ENCODE measurements at regions not wholly inside any gene's neighbourhood (a gene's known extent, or its start where the extent isn't known, plus 50 kb on each side); places are given as distances from the start of the nearest gene placed in this dataset.

DNA sequence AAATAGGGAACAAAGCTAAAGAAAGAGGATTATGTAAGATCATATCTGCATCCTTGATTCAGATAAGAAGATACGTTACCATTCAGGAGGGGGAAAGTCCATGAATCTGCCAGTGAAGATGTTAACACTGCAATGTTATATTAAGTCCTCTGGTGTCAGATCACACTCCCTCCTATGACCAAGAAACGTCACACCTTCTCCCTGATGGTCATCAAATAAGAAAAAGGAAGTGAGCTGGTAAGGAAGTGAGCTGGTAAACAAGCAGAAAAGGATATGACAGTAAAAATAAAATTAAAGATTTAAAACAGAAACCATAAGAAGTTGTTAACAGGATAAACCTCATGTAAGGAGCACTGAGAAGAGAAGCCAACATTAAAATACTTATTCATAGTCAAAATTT lies 340.2 kb downstream of the SEC23A start:
- DNase-seq (ENCODE audit: low spot score): no peak

DNA sequence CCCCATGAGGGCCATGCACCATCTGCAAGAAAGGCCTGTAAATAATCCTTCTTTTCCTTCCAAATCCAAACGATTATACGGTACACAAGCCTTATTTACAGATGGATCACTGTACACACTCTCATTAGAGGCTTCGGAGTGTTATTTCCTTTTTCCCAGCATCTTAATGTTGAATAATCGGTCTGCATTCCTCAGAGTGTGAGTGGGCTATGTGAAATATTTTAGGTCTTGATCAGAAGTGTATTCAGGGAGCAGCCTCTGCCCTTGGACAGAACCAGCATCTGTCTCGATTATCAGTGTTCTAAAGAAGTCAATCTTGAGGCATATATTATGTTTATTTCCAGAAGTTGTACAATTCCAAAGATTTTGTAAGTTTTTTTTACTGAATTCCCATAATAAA lies 340.6 kb downstream of the SEC23A start:
- peak; percentile 42 for DNase-seq (ENCODE audit: low spot score)

- DNase-seq (ENCODE audit: low spot score): no peak
These were observed 342.0 kb downstream of the SEC23A start for GRCh38 chr14:38761033-38761432.

GRCh38 chr14:38758661-38759060 lies 344.4 kb downstream of the SEC23A start:
- DNase-seq (ENCODE audit: low spot score): no peak

- no peak for DNase-seq (ENCODE audit: low spot score)
These were observed 348.0 kb downstream of the SEC23A start for GRCh38 chr14:38755036-38755435.

DNA sequence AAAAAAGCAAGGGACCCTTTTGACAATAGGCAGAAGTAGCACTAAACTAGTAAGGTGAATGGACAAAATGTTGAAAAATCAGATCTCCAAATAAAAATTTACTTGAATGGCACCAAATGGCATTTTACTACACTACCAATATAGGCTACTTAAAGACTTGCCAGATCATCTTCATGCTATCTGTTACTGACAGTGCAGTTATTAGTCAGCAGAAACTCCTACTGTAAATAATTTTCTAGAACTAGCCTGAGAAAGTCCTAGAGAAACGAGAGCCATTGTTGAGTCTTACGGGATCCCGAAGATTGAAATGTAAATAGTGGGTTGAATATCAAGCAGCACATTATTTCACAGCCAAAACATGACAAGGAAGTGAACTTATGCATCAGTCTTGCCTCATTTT lies 350.3 kb downstream of the SEC23A start:
- no peak for DNase-seq (ENCODE audit: low spot score)

DNA sequence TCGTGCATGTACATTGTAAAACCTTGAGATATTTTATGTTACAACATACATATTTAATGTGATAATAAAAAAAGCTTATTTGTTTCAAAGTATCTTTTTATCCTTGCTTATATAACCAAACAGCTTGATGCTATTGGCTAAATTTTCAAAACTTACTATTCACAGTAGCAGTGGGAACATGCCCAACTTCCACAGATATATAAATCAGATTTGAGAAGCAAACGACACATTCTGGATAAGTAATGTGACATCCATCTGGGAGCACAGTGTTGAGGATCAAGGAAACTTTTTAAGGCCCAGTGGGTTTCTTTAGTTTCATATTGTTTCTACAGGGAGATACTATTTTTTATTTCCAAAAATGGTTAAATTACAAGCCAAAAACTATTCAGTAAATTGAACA lies 350.7 kb downstream of the SEC23A start:
- DNase-seq (ENCODE audit: low spot score): no peak

GRCh38 chr14:38751459-38751858 lies 351.6 kb downstream of the SEC23A start:
- DNase-seq (ENCODE audit: low spot score): no peak

GRCh38 chr14:38749936-38750335 lies 353.1 kb downstream of the SEC23A start:
- DNase-seq (ENCODE audit: low spot score): no peak

DNA sequence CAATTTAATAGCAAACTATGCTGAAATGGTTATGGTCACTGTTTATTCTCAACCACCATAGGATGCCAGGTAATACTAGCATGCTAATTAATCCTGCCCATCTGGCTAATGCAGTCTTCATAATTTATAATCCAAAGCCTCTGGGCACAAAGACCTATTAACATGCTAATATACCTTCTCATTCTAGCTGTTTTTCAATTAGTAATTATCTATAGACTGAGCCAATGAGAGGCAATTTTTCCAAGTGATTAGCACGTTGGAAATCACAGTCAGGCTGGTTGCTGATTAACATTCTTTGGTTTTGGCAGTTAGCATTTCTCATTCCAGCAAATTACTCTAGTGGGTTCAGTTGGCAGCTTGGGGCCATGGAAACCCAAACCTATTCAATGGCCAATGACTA lies 357.2 kb downstream of the SEC23A start:
- DNase-seq (ENCODE audit: low spot score): no peak

DNA sequence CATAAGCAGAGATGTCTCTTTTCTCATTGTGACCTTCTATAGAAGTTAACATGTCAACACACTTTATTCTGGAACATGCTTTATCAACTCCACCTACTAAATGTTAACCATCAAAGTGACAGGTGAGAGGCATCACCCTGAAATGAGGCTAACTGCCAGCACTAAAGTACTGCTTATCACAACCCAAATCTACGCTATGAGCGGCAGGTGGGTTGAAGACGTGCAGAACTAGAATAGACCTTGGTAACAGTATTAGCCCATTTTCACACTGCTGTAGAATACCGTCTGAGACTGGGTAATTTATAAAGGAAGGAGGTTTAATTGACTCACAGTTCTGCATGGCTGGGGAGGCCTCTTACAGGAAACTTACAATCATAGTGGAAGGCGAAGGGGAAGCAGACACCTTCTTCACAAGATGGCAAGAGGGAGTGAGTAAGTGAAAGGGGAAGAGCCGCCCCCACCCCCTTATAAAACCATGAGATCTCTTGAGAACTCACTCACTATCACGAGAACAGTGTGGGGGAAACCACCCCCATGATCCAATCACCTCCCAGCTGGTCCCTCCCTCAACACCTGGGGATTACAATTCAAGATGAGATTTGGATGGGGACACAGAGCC lies 359.0 kb downstream of the SEC23A start:
- no peak for DNase-seq (ENCODE audit: low spot score)

DNA sequence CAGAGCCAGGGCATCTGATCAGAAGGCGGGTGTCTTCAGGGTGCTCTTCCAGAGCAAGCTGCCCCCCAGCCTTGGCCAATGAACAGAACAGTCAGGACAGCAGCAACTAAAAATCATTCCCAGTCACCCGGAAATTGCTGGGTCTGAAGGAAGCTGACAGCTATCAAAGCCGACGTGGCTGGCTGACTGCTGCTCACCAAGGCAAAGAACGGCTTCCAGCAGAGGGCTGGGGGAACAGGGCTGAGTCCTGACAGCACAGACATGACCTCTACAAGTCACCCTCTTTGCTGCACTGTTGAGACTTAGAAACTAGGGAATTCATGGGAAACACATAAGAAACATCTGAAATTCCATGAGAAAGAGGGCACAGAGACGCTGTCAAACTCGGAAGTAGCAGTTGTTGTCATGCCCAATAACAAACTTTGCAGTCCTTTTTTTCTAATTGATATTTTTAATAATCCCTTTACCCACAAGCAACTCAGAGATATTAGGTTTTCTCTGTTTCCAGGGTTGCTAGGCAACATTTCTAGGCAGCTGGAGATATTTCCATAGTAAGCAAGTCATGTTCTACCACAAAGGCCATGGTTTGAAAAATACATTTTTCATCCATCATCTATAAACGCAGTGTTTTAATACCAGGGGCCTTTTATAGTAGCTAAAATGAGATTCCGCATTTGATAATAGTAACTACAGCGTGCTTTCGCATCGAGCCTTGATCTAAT lies 365.2 kb downstream of the SEC23A start:
- no peak for DNase-seq (ENCODE audit: low spot score)

GRCh38 chr14:38735005-38735404 lies 368.0 kb downstream of the SEC23A start:
- no peak for DNase-seq (ENCODE audit: low spot score)

GRCh38 chr14:38731962-38732361 lies 371.1 kb downstream of the SEC23A start:
- DNase-seq (ENCODE audit: low spot score): no peak

- no peak for DNase-seq (ENCODE audit: low spot score)
These were observed 372.6 kb downstream of the SEC23A start for GRCh38 chr14:38730420-38730819.

DNA sequence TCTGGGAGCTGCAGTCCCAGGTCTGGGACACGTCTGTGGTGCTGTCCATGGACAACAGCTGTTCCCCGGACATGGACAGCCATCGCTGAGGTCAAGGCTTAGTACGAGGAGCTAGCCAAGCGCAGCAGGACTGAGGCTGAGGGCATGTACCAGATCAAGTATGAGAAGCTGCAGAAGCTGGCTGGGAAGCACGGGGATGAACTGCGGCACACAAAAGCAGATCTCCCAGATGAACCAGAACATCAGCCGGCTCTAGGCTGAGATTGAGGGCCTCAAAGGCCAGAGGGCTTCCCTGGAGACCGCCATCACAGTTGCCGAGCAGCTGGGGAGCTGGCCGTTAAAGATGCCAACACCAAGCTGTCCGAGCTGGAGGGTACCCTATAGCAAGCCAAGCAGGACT lies 375.3 kb downstream of the SEC23A start:
- no peak for DNase-seq (ENCODE audit: low spot score)

GRCh38 chr14:38724621-38725020 lies 378.4 kb downstream of the SEC23A start:
- DNase-seq (ENCODE audit: low spot score): no peak

- no peak for DNase-seq (ENCODE audit: low spot score)
These were observed 379.1 kb downstream of the SEC23A start for GRCh38 chr14:38723959-38724358.

- DNase-seq (ENCODE audit: low spot score): no peak
These were observed 379.8 kb downstream of the SEC23A start for GRCh38 chr14:38723277-38723676.

DNA sequence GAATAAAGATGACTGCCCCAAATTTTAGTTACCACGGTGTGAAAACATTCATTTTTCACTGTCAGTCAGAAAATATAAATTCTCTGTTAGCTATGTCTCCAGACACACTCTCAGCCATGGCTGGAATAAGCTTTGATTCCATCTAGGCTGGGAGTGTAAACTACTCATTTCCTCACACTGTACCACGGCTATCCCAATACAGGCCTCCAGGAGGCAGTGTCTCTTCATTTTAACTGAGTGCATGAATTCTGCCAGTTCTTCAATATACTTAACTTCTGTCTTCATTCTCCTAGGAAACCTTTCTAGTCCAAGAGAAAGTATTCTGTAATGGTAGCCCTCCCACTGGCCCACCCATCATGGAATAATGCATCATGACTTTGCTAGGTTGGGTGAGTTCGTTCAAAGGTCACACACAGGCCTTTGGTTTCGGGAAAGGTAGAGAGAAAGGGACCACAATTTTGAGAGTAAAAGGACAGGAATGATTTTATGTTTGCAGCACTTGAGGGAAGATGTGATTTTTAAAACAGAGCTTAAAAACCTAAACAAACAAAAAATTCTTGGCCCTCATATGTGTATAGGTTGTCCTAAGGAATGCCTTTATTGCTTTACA lies 381.1 kb downstream of the SEC23A start:
- peak; percentile 74 for DNase-seq (ENCODE audit: low spot score)

DNA sequence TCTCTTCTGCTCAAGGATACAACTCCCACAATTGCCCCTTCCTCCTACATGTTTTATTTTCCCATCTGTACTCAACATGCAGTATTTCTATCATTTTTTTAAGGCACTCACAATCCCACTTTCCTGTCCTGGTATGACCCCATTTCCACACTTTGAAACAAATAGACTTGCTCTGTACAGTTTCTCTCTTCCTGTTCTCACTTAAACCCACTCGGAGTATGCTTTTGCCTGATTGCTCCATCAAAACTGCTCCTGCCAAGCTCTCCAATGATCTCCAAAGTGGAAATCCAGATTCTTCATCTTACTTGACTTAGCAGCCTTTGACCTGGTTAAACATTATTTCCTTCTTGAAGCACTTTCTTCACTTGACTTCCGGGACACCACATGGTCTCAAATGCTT lies 384.5 kb downstream of the SEC23A start:
- no peak for DNase-seq (ENCODE audit: low spot score)

GRCh38 chr14:38716926-38717325 lies 386.1 kb downstream of the SEC23A start:
- no peak for DNase-seq (ENCODE audit: low spot score)

- no peak for DNase-seq (ENCODE audit: low spot score)
These were observed 392.2 kb downstream of the SEC23A start for GRCh38 chr14:38710881-38711280.

DNA sequence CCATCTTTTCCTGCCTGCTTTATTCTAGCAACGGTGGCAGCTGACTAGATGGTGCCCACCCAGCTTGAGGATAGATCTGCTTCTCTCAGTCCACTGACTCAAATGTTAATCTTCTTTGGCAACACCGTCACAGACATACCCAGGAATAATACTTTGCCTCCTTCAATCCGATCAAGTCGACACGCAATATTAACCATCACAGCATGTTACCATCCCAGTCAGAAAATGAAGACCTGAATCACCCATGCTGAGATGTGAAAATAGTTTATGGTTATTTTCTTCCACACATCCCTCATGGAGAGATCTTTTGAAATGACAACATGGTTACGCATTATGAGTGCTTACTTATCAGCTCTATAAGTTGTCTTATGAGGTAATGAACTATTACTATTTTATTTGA lies 392.8 kb downstream of the SEC23A start:
- no peak for DNase-seq (ENCODE audit: low spot score)
